IMR-90 (cell line): ENCODE measurements at regions not wholly inside any gene's neighbourhood (a gene's known extent, or its start where the extent isn't known, plus 50 kb on each side); places are given as distances from the start of the nearest gene placed in this dataset.

Source experiments
- CTCF ChIP-seq: conservative IDR thresholded peaks from 2 replicates; pipeline ENCODE4 v1.5.1; 2012; ENCODE audit warnings: mild to moderate bottlenecking, low read depth, low read length, improper control_type of control experiment
- POLR2A ChIP-seq: IDR thresholded peaks from 2 replicates; pipeline ENCODE4 v1.6.1; 2012; ENCODE audit warnings: mild to moderate bottlenecking, low read depth, low read length
- USF2 ChIP-seq: fragments of 150-350 bp; IDR thresholded peaks from 2 replicates; pipeline ENCODE4 v1.6.1; 2017; ENCODE audit warnings: mild to moderate bottlenecking, antibody characterized with exemption, low read length, low read depth

- no peak for TF ChIP-seq CTCF
- TF ChIP-seq POLR2A, result no peak
- no peak for TF ChIP-seq USF2
Observed at GRCh38 chr2:15731213-15731888, 139.7 kb downstream of the DDX1 start.
